Tibial artery (tissue), 4 donors: ENCODE measurements at regions not wholly inside any gene's neighbourhood (a gene's known extent, or its start where the extent isn't known, plus 50 kb on each side); places are given as distances from the start of the nearest gene placed in this dataset.

Source experiments
- DNase-seq, 2 donors: peaks; one replicate each; pipeline ENCODE4 v3.0.0-alpha.2; 2019
- H3K27ac ChIP-seq, 2 donors: fragments of 200-600 bp; sonication (generic) in 1 of 2; 1 replicate in 1 of 2; 2 replicates in 1 of 2; pipeline ENCODE4 v1.5.1; 2018 to 2019; ENCODE audit warnings: mild to moderate bottlenecking in 1 of 2
- H3K27me3 ChIP-seq, 2 donors: fragments of 200-600 bp; sonication (generic) in 1 of 2; one replicate each; pipeline versions ENCODE4 v1.5.1 to v1.6.0; 2016 to 2019
- H3K36me3 ChIP-seq, 3 donors: fragments of 200-600 bp; sonication (generic) in 2 of 3; one replicate each; pipeline ENCODE4 v1.5.1; 2016 to 2019; ENCODE audit warnings: mild to moderate bottlenecking in 2 of 3
- H3K4me1 ChIP-seq, 4 donors: fragments of 200-600 bp; sonication (generic) in 2 of 4; 1 replicate in 3 of 4; 2 replicates in 1 of 4; pipeline ENCODE4 v1.5.1; 2016 to 2019
- H3K4me3 ChIP-seq, 2 donors: fragments of 200-600 bp; sonication (generic) in 1 of 2; 1 replicate in 1 of 2; 2 replicates in 1 of 2; pipeline ENCODE4 v1.5.1; 2018 to 2019; ENCODE audit warnings: mild to moderate bottlenecking in 2 of 2
- H3K9me3 ChIP-seq, 3 donors: fragments of 200-600 bp; sonication (generic) in 1 of 3; one replicate each; pipeline ENCODE4 v1.5.1; 2016 to 2019
- intact Hi-C: fragments of 100-400 bp; cut with DNase I; formaldehyde crosslinking; loops from one replicate; pipeline ENCODE4 v1.15.0; 2023; ENCODE audit warnings: low total_unique reads
- TF ChIP-seq, protein P1 (sequence below), 2 experiments: fragments of 200-600 bp in 1 of 2; fragments of 450-650 bp in 1 of 2; IDR thresholded peaks; one replicate each; pipeline ENCODE4 v1.5.1; 2017 to 2019; ENCODE audit warnings: antibody characterized with exemption in 2 of 2, mild to moderate bottlenecking in 1 of 2, moderate library complexity in 1 of 2

DNA sequence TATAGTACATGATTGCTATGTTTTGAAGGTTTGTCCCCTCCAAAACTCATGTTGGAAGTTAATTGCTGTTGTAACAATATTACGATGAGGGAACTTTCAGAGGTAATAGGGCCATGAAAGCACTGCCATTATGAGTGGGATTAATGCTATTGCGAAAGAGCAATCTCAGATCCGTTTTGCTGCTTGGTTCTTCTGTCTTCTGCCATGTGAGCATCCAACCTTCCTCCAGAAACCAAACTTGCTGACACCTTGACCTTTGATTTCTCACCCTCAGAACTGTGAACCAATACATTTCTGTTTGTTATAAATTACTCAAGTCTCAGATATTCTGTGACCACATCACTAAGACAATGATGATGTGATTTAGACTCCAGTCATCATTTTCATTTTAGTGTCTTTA, 2590.9 kb downstream of the PCDH9 start:
- H3K4me3 ChIP-seq = no peak overlapping the region
- intact Hi-C loops = no loop called here
- no peak for DNase-seq
- TF ChIP-seq, protein P1, sequence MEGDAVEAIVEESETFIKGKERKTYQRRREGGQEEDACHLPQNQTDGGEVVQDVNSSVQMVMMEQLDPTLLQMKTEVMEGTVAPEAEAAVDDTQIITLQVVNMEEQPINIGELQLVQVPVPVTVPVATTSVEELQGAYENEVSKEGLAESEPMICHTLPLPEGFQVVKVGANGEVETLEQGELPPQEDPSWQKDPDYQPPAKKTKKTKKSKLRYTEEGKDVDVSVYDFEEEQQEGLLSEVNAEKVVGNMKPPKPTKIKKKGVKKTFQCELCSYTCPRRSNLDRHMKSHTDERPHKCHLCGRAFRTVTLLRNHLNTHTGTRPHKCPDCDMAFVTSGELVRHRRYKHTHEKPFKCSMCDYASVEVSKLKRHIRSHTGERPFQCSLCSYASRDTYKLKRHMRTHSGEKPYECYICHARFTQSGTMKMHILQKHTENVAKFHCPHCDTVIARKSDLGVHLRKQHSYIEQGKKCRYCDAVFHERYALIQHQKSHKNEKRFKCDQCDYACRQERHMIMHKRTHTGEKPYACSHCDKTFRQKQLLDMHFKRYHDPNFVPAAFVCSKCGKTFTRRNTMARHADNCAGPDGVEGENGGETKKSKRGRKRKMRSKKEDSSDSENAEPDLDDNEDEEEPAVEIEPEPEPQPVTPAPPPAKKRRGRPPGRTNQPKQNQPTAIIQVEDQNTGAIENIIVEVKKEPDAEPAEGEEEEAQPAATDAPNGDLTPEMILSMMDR (IDR thresholded peaks at IDR 0.05) = no peak
- H3K27me3 ChIP-seq = no peaks in the 10 kb centered on the region
- no peak overlapping the region for H3K27ac ChIP-seq
- no peaks in the 10 kb centered on the region for H3K36me3 ChIP-seq
- H3K4me1 ChIP-seq = no peaks in the 10 kb centered on the region
- H3K9me3 ChIP-seq = no peaks in the 10 kb centered on the region

DNA sequence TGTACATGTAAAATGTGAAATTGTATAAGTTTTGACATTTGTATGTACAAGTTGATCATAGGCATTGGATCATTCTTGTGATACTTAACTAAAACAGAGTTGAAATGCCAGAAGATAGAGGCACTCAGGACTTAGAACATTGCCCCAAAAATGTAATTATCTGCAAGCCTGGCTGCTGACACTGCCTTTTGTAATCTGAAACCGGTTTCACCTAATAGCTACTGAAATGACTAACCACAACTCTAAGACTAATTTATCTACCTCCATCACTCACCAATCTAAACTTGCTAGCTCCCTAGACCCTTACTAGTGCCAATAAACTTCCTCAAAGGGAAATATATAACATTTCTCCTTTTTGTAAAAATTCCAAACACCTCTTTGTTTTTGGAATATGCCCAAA, 2596.2 kb downstream of the PCDH9 start:
- intact Hi-C loops = no loop called here
- Histone ChIP-seq H3K36me3 (no peaks in the 10 kb centered on the region), H3K4me3 (no peak overlapping the region), H3K9me3 (no peaks in the 10 kb centered on the region), H3K4me1 (no peaks in the 10 kb centered on the region), H3K27ac (no peak overlapping the region), H3K27me3 (no peaks in the 10 kb centered on the region)
- no peak for DNase-seq
- TF ChIP-seq, protein P1 (IDR thresholded peaks at IDR 0.05) = no peak

DNA sequence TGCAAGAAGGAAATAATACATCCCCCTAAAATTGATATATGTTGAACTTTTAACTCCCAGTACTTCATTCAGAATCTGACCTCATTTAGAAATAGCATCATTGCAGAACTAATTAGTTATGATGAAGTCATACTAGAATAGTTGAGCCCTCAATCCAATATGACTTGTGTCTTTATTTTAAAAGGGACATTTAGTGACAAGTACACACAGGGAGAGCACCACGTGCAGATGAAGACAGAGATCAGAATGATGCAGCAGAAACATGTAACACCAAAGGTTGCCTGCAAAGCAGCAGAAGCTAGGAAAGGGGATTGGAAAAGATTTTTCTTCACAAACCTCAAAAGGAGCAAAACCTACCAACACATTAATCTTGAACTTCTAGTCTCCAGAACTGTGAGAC, 2602.5 kb downstream of the PCDH9 start:
- DNase-seq = no peak
- Histone ChIP-seq H3K27ac (no peak overlapping the region), H3K4me1 (no peaks in the 10 kb centered on the region), H3K9me3 (no peaks in the 10 kb centered on the region), H3K27me3 (no peaks in the 10 kb centered on the region), H3K4me3 (no peak overlapping the region), H3K36me3 (no peaks in the 10 kb centered on the region)
- intact Hi-C loops = no loop called here
- TF ChIP-seq, protein P1 (IDR thresholded peaks at IDR 0.05) = no peak

DNA sequence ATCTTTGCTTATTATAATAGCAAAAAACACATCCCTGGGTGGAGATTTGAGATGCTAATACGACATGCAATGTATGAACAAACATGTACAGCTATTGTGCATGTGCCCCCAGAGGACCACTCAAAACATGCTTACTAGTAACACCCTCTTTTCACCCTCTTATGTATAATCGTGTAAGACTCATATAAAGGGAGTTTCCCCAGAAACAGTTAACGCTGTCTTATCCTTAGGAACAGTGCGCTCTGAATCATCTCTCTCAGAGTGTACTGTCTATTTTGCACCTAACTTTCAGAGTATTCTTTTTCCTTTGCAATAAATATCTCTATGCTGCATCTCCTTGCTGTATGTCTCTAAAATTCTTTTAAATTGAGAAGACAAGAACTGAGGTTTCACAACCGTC, 2604.0 kb downstream of the PCDH9 start:
- intact Hi-C loops = no loop called here
- H3K4me1 ChIP-seq = no peaks in the 10 kb centered on the region

DNA sequence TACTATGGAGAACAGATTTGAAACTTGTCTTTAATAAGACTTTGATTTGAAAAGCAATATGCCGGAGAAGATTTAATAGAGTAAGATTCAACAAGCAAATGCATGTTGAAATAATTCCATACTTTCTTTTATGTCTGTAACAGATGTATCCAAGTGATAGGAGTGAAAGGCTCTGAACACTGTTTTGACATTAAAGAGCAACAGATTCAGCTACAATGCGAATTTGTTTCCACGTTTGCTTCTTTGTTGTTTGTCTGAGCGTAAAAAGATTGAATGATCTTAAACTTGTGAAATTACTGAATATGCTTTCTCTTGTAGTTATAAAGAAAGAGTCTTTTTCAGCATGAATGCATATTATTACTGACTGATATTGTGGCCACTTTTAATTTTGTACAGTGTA, 2612.9 kb downstream of the PCDH9 start:
- intact Hi-C loops = no loop called here
- no peaks in the 10 kb centered on the region for H3K4me1 ChIP-seq
- H3K27me3 ChIP-seq = no peaks in the 10 kb centered on the region
- no peak overlapping the region for H3K4me3 ChIP-seq
- H3K9me3 ChIP-seq = no peaks in the 10 kb centered on the region
- no peaks in the 10 kb centered on the region for H3K36me3 ChIP-seq
- TF ChIP-seq, protein P1 (IDR thresholded peaks at IDR 0.05) = no peak
- no peak overlapping the region for H3K27ac ChIP-seq
- DNase-seq = no peak

More for the DNA sequence above, 2604.0 kb downstream of the PCDH9 start:
- TF ChIP-seq, protein P1 (IDR thresholded peaks at IDR 0.05) = no peak
- Histone ChIP-seq H3K4me3 (no peak overlapping the region), H3K27me3 (no peaks in the 10 kb centered on the region), H3K9me3 (no peaks in the 10 kb centered on the region), H3K27ac (no peak overlapping the region), H3K36me3 (no peaks in the 10 kb centered on the region)
- DNase-seq = no peak

DNA sequence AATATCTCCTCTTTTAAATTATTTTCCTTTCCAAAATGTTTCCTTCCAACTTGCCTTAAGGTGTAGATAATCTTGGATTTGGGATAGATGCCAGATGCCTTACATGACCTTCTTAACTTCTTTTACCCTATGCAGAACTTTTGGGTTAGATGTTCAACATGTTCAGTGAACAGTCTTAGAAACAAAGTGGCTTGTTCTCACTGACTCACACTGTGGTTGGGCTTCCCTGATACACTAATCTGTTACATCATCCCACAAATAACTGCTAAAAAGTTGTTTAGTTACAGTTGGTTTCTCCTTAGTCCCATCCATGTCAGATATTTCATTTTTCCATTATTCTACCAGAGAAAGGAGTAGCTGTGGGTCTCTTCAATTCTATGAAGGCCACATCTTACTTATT, 2638.2 kb downstream of the PCDH9 start:
- Histone ChIP-seq H3K9me3 (no peaks in the 10 kb centered on the region), H3K27ac (no peak overlapping the region), H3K36me3 (no peaks in the 10 kb centered on the region), H3K4me1 (no peaks in the 10 kb centered on the region), H3K27me3 (no peaks in the 10 kb centered on the region), H3K4me3 (no peak overlapping the region)
- TF ChIP-seq, protein P1 (IDR thresholded peaks at IDR 0.05) = no peak
- intact Hi-C loops = no loop called here
- DNase-seq = no peak
